SU-DHL-6 (cell line): ENCODE measurements at regions not wholly inside any gene's neighbourhood (a gene's known extent, or its start where the extent isn't known, plus 50 kb on each side); places are given as distances from the start of the nearest gene placed in this dataset.

Experiments used
- H2AFZ ChIP-seq: fragments of 200-600 bp; sonication (generic); 2 replicates; pipeline ENCODE4 v1.6.1; 2014; ENCODE audit warnings: low read depth, mild to moderate bottlenecking, moderate library complexity, mixed read lengths, antibody characterized with exemption, low read length; ENCODE audit not compliant: severe bottlenecking
- H3F3A ChIP-seq: fragments of 200-600 bp; shearing (Covaris generic); 2 replicates; pipeline ENCODE4 v1.6.0; 2016; ENCODE audit warnings: antibody characterized with exemption, mild to moderate bottlenecking; ENCODE audit not compliant: insufficient read depth
- H3K27ac ChIP-seq: fragments of 200-600 bp; sonication (generic); 2 replicates; pipeline ENCODE4 v1.5.1; 2016; ENCODE audit warnings: low read depth, mild to moderate bottlenecking, low read length, moderate library complexity, mixed read lengths
- H3K27me3 ChIP-seq: fragments of 200-600 bp; sonication (generic), shearing (Covaris generic); 2 replicates; pipeline ENCODE4 v1.6.0; 2014; ENCODE audit warnings: mild to moderate bottlenecking, low read length
- H3K36me3 ChIP-seq: fragments of 200-600 bp; sonication (generic); 2 replicates; pipeline ENCODE4 v1.6.1; 2014; ENCODE audit warnings: mild to moderate bottlenecking, low read length, mixed read lengths
- H3K4me2 ChIP-seq: fragments of 300-600, 200-600 bp; shearing (Covaris generic), sonication (generic); 2 replicates; pipeline ENCODE4 v1.6.0; 2014; ENCODE audit warnings: low read length, low read depth, mild to moderate bottlenecking; ENCODE audit not compliant: poor library complexity, severe bottlenecking
- H3K4me3 ChIP-seq: fragments of 200-600 bp; sonication (generic); 2 replicates; pipeline ENCODE4 v1.5.1; 2014; ENCODE audit warnings: antibody characterized with exemption, low read length, mild to moderate bottlenecking, mixed read lengths; ENCODE audit not compliant: insufficient read depth, poor library complexity, severe bottlenecking
- H3K79me2 ChIP-seq: fragments of 200-600 bp; sonication (generic); 2 replicates; pipeline ENCODE4 v1.6.1; 2014; ENCODE audit warnings: mild to moderate bottlenecking, low read length, moderate library complexity; ENCODE audit not compliant: insufficient read depth
- H3K9ac ChIP-seq: fragments of 200-600 bp; sonication (generic); 2 replicates; pipeline ENCODE4 v1.7.0; 2014; ENCODE audit warnings: mild to moderate bottlenecking, low read length
- H3K9me2 ChIP-seq: fragments of 200-600 bp; sonication (generic); replicated peaks from 2 replicates; pipeline ENCODE4 v1.6.1; 2014; ENCODE audit warnings: low read length; ENCODE audit not compliant: insufficient read depth
- H3K9me3 ChIP-seq: fragments of 200-600 bp; sonication (generic); 2 replicates; pipeline ENCODE4 v1.6.1; 2014; ENCODE audit warnings: low read length, mixed read lengths; ENCODE audit not compliant: insufficient read depth
- H4K20me1 ChIP-seq: fragments of 200-600 bp; sonication (generic); 2 replicates; pipeline ENCODE4 v1.6.1; 2014; ENCODE audit warnings: low read depth, mild to moderate bottlenecking, antibody characterized with exemption, low read length, moderate library complexity, mixed read lengths
- EZH2phosphoT487 ChIP-seq: fragments of 200-600 bp; sonication (generic), shearing (Covaris generic); conservative IDR thresholded peaks from 2 replicates; pipeline ENCODE4 v1.6.1; 2018; ENCODE audit warnings: mild to moderate bottlenecking, antibody characterized with exemption, low read length, moderate library complexity, mixed read lengths
- TF ChIP-seq, protein P1 (sequence below): fragments of 200-600 bp; sonication (generic); IDR thresholded peaks from one replicate; pipeline ENCODE4 v1.5.1; 2017; ENCODE audit warnings: antibody characterized with exemption, mild to moderate bottlenecking, low read length, moderate library complexity; ENCODE audit not compliant: insufficient read depth, poor library complexity, severe bottlenecking

DNA sequence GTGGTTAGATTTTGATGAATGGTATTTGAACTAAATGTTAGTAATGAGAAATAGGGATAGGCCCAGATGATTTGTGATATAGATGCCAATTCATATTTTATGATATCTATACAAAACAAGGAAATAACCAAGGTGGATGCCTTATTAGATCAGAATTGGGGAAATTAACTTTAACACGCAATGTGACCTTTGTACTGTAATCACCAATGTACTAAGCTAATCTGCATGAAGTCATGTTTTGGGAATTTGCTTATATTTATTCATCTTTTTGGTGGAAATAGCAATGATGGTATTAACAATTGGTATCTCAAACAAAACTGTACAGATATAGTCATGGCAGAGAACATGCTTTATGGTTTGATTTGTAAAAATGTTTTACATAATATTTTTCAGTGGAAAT is 504.7 kb downstream of the PLCL1 start:
- Histone ChIP-seq H4K20me1 (no peaks in the 10 kb centered on the region), H3K27ac (no peak overlapping the region), H3K27me3 (no peaks in the 10 kb centered on the region), H3K36me3 (no peaks in the 10 kb centered on the region), H3K9ac (no peak overlapping the region), H3K4me3 (no peak overlapping the region), H3K9me2 (no peaks in the 10 kb centered on the region), H3K79me2 (no peaks in the 10 kb centered on the region), H2AFZ (no peak overlapping the region), H3F3A (no peaks in the 10 kb centered on the region), H3K4me2 (no peak overlapping the region), H3K9me3 (no peaks in the 10 kb centered on the region)
- TF ChIP-seq, protein P1, sequence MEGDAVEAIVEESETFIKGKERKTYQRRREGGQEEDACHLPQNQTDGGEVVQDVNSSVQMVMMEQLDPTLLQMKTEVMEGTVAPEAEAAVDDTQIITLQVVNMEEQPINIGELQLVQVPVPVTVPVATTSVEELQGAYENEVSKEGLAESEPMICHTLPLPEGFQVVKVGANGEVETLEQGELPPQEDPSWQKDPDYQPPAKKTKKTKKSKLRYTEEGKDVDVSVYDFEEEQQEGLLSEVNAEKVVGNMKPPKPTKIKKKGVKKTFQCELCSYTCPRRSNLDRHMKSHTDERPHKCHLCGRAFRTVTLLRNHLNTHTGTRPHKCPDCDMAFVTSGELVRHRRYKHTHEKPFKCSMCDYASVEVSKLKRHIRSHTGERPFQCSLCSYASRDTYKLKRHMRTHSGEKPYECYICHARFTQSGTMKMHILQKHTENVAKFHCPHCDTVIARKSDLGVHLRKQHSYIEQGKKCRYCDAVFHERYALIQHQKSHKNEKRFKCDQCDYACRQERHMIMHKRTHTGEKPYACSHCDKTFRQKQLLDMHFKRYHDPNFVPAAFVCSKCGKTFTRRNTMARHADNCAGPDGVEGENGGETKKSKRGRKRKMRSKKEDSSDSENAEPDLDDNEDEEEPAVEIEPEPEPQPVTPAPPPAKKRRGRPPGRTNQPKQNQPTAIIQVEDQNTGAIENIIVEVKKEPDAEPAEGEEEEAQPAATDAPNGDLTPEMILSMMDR = no peak
- no peak for TF ChIP-seq EZH2phosphoT487

DNA sequence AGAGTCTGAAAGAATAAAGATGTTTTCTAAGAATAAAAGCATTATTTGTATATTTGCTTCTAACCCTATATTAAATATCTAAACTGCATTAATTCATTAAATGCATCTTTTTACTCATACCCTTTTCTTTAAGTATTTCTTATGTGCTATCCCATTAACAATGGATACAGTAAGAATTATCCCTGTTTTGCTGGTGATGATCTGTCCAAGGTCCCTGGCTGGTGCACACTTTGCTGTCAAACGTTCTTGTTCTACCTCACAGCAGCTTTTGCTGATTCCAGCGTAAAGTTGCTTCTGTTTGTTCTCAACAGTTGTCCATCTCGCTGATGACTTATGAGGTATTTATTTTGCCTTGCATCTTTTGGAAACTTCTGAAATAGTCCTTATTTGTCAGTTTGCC is 504.0 kb downstream of the PLCL1 start:
- H3K9ac ChIP-seq = no peak overlapping the region
- H4K20me1 ChIP-seq = no peaks in the 10 kb centered on the region
- no peaks in the 10 kb centered on the region for H3K79me2 ChIP-seq
- TF ChIP-seq EZH2phosphoT487 = no peak
- TF ChIP-seq, protein P1 = no peak
- no peak overlapping the region for H3K4me2 ChIP-seq
- H3K27ac ChIP-seq = no peak overlapping the region
- H3K27me3 ChIP-seq = no peaks in the 10 kb centered on the region
- H3K4me3 ChIP-seq = no peak overlapping the region
- H3K9me3 ChIP-seq = no peaks in the 10 kb centered on the region
- no peaks in the 10 kb centered on the region for H3F3A ChIP-seq
- H2AFZ ChIP-seq = no peak overlapping the region
- H3K36me3 ChIP-seq = no peaks in the 10 kb centered on the region
- H3K9me2 ChIP-seq = no peaks in the 10 kb centered on the region

DNA sequence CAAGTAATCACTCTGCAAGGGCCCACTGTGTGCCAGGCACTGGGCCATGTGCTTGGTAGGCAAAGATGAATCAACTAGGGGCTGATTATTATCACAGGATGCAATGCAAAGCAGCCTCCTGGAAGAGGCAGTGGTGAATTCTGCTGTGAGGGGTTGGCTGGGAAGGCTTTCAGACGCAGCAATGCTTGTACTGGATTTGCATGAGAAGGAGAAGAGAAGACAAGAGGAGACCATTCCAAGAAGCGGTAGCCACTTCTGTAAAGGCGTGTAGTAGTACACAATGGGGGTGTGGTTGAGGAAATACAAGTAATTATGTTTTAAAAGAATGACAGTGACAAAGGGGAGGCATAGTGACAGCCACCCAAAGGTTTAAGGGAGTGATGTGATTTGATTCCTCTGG is 502.7 kb downstream of the PLCL1 start:
- H3K4me3 ChIP-seq = no peak overlapping the region
- no peak overlapping the region for H3K4me2 ChIP-seq
- H4K20me1 ChIP-seq = no peaks in the 10 kb centered on the region
- no peaks in the 10 kb centered on the region for H3K27me3 ChIP-seq
- no peak overlapping the region for H3K27ac ChIP-seq
- no peaks in the 10 kb centered on the region for H3K9me2 ChIP-seq
- no peaks in the 10 kb centered on the region for H3K36me3 ChIP-seq
- no peaks in the 10 kb centered on the region for H3K9me3 ChIP-seq
- H3K79me2 ChIP-seq = no peaks in the 10 kb centered on the region
- no peak overlapping the region for H3K9ac ChIP-seq
- H2AFZ ChIP-seq = no peak overlapping the region
- no peaks in the 10 kb centered on the region for H3F3A ChIP-seq
- no peak for TF ChIP-seq EZH2phosphoT487

DNA sequence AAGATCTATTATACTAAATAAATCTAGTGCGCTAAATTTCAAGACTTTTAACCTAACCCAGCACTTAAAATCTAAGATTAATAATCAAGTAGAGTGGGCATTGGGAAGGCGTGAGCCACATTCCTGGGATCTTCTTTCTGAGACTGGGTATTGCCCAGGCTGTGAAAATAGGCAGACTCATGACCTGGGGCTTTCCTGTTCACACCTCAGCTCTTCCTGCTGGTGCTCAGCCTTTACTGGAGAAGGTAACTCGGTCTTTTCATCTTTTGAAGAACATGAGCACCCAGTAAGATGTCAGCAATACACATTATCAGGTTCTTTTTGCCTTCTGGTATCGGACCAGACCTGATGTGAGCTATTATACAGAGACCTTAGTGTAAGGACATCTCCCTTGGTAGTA is 500.5 kb downstream of the PLCL1 start:
- H3K9me3 ChIP-seq = no peaks in the 10 kb centered on the region
- no peaks in the 10 kb centered on the region for H3F3A ChIP-seq
- no peaks in the 10 kb centered on the region for H3K79me2 ChIP-seq
- H3K4me2 ChIP-seq = no peak overlapping the region
- TF ChIP-seq, protein P1 = no peak
- no peak for TF ChIP-seq EZH2phosphoT487
- no peak overlapping the region for H3K27ac ChIP-seq
- no peaks in the 10 kb centered on the region for H3K27me3 ChIP-seq
- H3K36me3 ChIP-seq = no peaks in the 10 kb centered on the region
- no peak overlapping the region for H3K4me3 ChIP-seq
- no peaks in the 10 kb centered on the region for H4K20me1 ChIP-seq
- H2AFZ ChIP-seq = no peak overlapping the region
- H3K9ac ChIP-seq = no peak overlapping the region
- H3K9me2 ChIP-seq = no peaks in the 10 kb centered on the region
